Suprapubic skin (tissue), 4 donors: ENCODE measurements at regions not wholly inside any gene's neighbourhood (a gene's known extent, or its start where the extent isn't known, plus 50 kb on each side); places are given as distances from the start of the nearest gene placed in this dataset.

Source experiments
- POLR2A ChIP-seq, 2 donors: fragments of 450-650 bp; IDR thresholded peaks; one replicate each; pipeline ENCODE4 v1.6.1; 2017; ENCODE audit warnings: antibody characterized with exemption in 2 of 2, mild to moderate bottlenecking in 2 of 2, moderate library complexity in 2 of 2
- POLR2AphosphoS5 ChIP-seq, 3 donors: sonication (generic); formaldehyde crosslinking; IDR thresholded peaks; one replicate each; pipeline ENCODE4 v1.6.1; 2017; ENCODE audit warnings: antibody characterized with exemption in 3 of 3
- TF ChIP-seq, protein P1 (sequence below), 2 donors: fragments of 200-600 bp in 1 of 2; fragments of 450-650 bp in 1 of 2; sonication (generic) in 1 of 2; IDR thresholded peaks; one replicate each; pipeline ENCODE4 v1.5.1; 2016 to 2019; ENCODE audit warnings: antibody characterized with exemption in 2 of 2, mild to moderate bottlenecking in 1 of 2, moderate library complexity in 1 of 2

DNA sequence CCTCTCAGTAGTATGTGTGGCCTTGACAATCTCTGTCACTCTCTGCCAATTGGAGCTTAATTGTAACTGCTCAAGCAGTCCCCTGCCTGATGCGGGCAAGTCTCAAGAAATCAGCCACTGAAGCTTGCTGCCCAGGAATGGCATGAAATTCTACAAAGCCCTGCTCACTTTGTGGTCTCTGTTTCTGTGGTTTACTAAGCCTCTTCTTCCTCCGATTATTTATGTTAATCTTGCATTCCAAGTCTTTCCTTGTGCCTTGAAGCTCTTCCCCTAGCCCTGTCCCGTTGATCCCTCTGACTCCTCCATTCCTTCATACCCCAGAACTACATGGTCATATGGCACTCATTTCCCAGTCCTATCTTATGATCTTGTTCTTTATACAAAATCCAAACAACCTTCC, 489.3 kb upstream of the CHST9 start:
- TF ChIP-seq, protein P1, sequence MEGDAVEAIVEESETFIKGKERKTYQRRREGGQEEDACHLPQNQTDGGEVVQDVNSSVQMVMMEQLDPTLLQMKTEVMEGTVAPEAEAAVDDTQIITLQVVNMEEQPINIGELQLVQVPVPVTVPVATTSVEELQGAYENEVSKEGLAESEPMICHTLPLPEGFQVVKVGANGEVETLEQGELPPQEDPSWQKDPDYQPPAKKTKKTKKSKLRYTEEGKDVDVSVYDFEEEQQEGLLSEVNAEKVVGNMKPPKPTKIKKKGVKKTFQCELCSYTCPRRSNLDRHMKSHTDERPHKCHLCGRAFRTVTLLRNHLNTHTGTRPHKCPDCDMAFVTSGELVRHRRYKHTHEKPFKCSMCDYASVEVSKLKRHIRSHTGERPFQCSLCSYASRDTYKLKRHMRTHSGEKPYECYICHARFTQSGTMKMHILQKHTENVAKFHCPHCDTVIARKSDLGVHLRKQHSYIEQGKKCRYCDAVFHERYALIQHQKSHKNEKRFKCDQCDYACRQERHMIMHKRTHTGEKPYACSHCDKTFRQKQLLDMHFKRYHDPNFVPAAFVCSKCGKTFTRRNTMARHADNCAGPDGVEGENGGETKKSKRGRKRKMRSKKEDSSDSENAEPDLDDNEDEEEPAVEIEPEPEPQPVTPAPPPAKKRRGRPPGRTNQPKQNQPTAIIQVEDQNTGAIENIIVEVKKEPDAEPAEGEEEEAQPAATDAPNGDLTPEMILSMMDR (IDR thresholded peaks at IDR 0.05) = no peak
- TF ChIP-seq POLR2A (IDR thresholded peaks at IDR 0.05) (no peak), POLR2AphosphoS5 (IDR thresholded peaks at IDR 0.05) (no peak)
